H7 (cell line): ENCODE measurements at regions not wholly inside any gene's neighbourhood (a gene's known extent, or its start where the extent isn't known, plus 50 kb on each side); places are given as distances from the start of the nearest gene placed in this dataset.
"Not testable (repeated sequence)": the region's sequence is repeated elsewhere in the genome, so short reads cannot be mapped to it uniquely, and the experiment has no call there.

ENCODE experiments used
- DNase-seq: peaks from one replicate; pipeline ENCODE4 v3.0.0; 2012
- H3K27me3 ChIP-seq: 2 replicates; pipeline ENCODE4 v1.6.0; 2011; ENCODE audit warnings: mild to moderate bottlenecking, low read length; ENCODE audit not compliant: control insufficient read depth, insufficient read depth
- H3K36me3 ChIP-seq: replicated peaks from 2 replicates; pipeline ENCODE4 v1.5.1; 2011; ENCODE audit warnings: low read length; ENCODE audit not compliant: control insufficient read depth, insufficient read depth
- H3K4me3 ChIP-seq: 2 replicates; pipeline ENCODE4 v1.5.1; 2011; ENCODE audit warnings: low read depth, mild to moderate bottlenecking, control low read depth, low read length, moderate library complexity; ENCODE audit not compliant: insufficient read depth

- Histone ChIP-seq H3K4me3 (no peak overlapping the region), H3K27me3 (no peaks in the 10 kb centered on the region), H3K36me3 (no peaks in the 10 kb centered on the region)
- no peak for DNase-seq
Observed at GRCh38 chr2:199216253-199216652, 241.5 kb downstream of the SATB2 start.

DNA sequence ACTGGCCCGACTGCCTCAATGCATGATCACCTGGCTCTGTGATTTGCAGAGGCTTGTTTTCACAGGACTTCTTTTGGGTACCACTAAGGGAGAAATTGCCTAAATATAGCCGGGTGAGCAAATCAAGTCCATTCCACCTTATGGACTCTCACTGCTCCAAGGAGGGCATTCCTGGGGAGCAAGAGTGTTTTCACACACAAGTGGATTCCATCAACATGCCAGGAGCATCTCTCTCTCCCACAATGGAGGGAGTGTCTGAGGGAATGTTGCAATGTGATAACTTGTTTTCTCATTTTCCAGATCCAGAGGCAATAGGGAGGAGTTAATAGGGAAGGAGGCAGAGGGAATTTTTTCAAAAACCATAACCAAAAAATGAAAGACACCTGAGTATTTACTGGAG is 250.7 kb downstream of the SATB2 start:
- no peak overlapping the region for H3K4me3 ChIP-seq
- H3K36me3 ChIP-seq, result no peaks in the 10 kb centered on the region
- no peak for DNase-seq
- H3K27me3 ChIP-seq, result no peaks in the 10 kb centered on the region

- Histone ChIP-seq H3K4me3 (no peak overlapping the region), H3K27me3 (no peaks in the 10 kb centered on the region), H3K36me3 (no peaks in the 10 kb centered on the region)
- no peak for DNase-seq
Observed at GRCh38 chr2:199206536-199206935, 251.2 kb downstream of the SATB2 start.

GRCh38 chr2:199202964-199203363 is 254.8 kb downstream of the SATB2 start:
- no peak for DNase-seq
- H3K36me3 ChIP-seq, result no peaks in the 10 kb centered on the region
- no peak overlapping the region for H3K4me3 ChIP-seq
- H3K27me3 ChIP-seq, result no peaks in the 10 kb centered on the region

GRCh38 chr2:199201539-199201938 is 256.2 kb downstream of the SATB2 start:
- no peak overlapping the region for H3K4me3 ChIP-seq
- no peaks in the 10 kb centered on the region for H3K36me3 ChIP-seq
- H3K27me3 ChIP-seq, result no peaks in the 10 kb centered on the region
- no peak for DNase-seq

- DNase-seq, result no peak
- H3K27me3 ChIP-seq, result no peaks in the 10 kb centered on the region
- H3K4me3 ChIP-seq, result no peak overlapping the region
- no peaks in the 10 kb centered on the region for H3K36me3 ChIP-seq
Observed at GRCh38 chr2:199199797-199200196, 257.9 kb downstream of the SATB2 start.

GRCh38 chr2:199197448-199197847 is 260.3 kb downstream of the SATB2 start:
- no peaks in the 10 kb centered on the region for H3K27me3 ChIP-seq
- no peak for DNase-seq
- H3K36me3 ChIP-seq, result no peaks in the 10 kb centered on the region
- no peak overlapping the region for H3K4me3 ChIP-seq

DNA sequence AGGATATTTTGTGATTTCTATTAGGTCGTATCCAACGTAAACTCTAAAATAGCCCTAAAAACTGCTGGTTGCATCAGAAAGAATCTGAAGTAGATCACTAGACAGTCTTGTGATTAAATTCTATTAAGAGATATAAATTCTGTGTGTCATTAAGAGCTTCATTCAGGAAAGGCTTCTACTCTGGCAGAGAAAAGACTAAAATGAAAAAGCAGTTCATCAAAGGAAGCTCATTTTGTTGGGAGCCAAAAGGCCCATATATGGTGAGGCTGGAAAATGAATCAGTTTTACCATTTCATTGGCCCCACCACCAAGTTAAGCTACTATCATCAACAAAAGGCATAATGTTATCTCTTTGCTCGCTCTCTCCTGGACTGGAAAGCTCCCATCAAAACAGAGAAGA is 261.1 kb downstream of the SATB2 start:
- H3K4me3 ChIP-seq, result no peak overlapping the region
- no peaks in the 10 kb centered on the region for H3K27me3 ChIP-seq
- no peak for DNase-seq
- H3K36me3 ChIP-seq, result no peaks in the 10 kb centered on the region

DNA sequence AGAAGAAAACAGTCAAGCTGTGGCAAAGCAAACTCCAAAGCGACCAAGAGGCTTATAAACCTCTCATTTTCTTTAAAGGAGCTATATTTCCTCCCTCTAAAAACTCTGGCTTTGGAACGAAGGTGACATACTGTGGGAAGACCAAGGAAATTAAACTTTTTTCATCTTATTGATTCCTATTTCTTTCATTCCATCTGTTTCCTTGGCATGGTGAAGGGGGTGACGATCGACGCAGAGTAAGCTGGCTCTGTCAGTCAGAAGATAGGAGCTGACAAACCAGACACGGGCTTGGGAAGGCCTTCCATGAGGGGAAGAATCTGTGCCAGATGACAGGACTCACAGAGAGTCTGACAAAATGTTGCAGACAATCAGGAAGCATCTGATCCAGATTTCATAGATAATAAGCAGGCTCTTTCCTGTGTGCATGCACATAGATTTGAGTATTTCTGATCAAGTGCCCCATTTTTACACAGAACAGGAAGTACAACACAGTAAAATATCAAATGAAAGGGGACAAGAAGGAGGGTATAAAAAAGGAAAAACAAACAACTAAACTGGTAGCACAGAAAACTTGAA is 261.7 kb downstream of the SATB2 start:
- H3K4me3 ChIP-seq, result no peak overlapping the region
- H3K27me3 ChIP-seq, result no peaks in the 10 kb centered on the region
- no peaks in the 10 kb centered on the region for H3K36me3 ChIP-seq
- no peak for DNase-seq

DNA sequence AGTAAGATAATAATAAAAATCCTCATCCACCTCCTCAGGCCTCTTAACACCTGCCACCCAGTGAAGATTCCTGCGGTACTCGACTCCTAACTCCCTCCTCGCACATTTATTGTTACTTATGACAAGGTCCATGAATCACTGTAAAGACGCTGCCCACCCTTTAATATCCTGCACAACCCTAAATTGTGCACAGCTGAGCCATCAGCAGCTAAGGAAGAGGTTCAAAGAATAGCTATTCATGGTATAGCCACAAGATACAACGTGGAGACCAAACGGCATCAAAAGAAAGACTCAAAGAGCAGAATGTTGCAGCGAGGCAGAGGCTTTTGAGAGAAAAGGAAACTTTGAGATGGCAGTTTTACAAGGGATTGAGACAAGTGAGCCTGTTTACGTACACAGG is 266.3 kb downstream of the SATB2 start:
- Histone ChIP-seq H3K36me3 (no peaks in the 10 kb centered on the region), H3K4me3 (no peak overlapping the region), H3K27me3 (no peaks in the 10 kb centered on the region)
- no peak for DNase-seq

DNA sequence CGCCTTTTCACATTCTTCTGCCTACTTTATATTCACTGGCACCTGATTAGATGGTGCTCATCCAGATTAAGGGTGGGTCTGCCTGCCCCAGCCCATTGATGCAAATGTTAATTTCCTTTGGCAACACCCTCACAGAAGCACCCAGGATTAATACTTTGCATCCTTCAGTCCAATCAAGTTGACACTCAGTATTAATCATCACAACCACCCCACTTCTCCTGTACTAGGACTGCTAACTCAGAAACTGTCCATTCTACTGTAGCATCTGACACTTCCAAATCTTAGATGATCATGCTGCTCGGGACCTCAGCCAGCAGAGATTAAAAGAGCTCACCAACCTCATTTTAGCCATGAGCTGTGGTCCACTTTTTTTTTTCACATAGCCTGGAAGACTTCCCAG is 268.5 kb downstream of the SATB2 start:
- H3K27me3 ChIP-seq, result no peaks in the 10 kb centered on the region
- DNase-seq, result no peak
- no peak overlapping the region for H3K4me3 ChIP-seq
- H3K36me3 ChIP-seq, result no peaks in the 10 kb centered on the region

GRCh38 chr2:199186301-199186751 is 271.4 kb downstream of the SATB2 start:
- H3K36me3 ChIP-seq, result no peaks in the 10 kb centered on the region
- DNase-seq, result no peak
- H3K27me3 ChIP-seq, result no peaks in the 10 kb centered on the region
- no peak overlapping the region for H3K4me3 ChIP-seq

DNA sequence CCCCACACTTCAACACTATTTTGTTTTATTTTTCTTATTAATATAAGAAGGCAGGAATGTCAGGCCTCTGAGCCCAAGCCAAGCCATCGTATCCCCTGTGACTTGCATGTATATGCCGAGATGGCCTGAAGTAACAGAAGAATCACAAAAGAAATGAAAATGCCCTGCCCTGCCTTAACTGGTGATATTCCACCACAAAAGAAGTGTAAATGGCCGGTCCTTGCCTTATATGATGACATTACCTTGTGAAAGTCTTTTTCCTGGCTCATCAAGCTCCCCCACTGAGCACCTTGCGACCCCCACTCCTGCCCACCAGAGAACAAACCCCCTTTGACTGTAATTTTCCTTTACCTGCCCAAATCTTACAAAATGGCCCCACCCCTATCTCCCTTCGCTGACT is 272.6 kb downstream of the SATB2 start:
- H3K27me3 ChIP-seq, DNase-seq, H3K4me3 ChIP-seq, H3K36me3 ChIP-seq: not testable (repeated sequence)

DNA sequence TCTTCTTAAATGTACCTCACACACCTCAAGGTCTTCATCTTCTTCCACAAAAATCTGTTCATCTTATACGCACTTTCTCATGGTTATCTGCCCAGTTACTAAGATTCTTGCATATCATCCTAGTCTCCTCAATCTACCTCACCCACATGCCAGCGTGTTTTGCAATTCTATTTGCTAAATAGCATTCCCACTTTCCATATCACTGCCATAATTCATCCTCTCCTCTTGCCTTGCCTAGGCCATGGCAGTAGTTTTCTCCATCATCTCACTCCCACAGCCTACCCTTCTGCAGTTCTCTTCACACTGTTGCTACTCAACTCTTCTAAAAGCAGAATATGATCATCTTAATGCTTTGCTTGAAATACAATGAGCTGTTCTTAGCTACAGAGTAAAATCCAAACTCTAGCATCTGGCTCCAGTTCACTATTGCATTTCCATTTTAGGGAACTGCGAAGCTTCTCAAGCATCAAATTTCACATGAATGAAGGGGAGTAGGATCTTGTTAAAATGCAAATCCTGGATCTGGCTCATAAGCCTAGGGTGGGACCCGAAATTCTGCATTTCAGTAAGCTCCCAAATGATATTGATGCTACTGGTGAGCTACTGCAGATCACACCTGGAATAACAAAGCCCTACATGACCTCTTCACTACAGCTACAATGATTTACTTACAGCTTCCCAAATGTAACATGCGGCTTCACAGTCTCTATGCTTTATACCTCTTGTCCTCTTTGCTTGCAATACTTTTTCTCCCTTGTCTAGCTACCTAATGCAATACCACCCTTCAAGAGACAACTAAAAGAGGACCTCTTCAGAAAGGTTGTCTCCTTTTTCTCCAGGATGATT is 293.9 kb downstream of the SATB2 start:
- no peaks in the 10 kb centered on the region for H3K27me3 ChIP-seq
- no peak overlapping the region for H3K4me3 ChIP-seq

GRCh38 chr2:199160677-199161465 is 296.9 kb downstream of the SATB2 start:
- Histone ChIP-seq H3K27me3 (no peaks in the 10 kb centered on the region), H3K36me3 (no peaks in the 10 kb centered on the region), H3K4me3 (no peak overlapping the region)
- no peak for DNase-seq

More for the DNA sequence above, 293.9 kb downstream of the SATB2 start:
- no peak for DNase-seq
- no peaks in the 10 kb centered on the region for H3K36me3 ChIP-seq
